Neural progenitor cell (in vitro differentiated cells): ENCODE measurements at regions not wholly inside any gene's neighbourhood (a gene's known extent, or its start where the extent isn't known, plus 50 kb on each side); places are given as distances from the start of the nearest gene placed in this dataset.

Experiments
- CTCF ChIP-seq: fragments of 200-600 bp; sonication (generic); IDR thresholded peaks from 2 replicates; pipeline ENCODE4 v1.5.1; 2017; ENCODE audit warnings: antibody characterized with exemption, mild to moderate bottlenecking
- EZH2 ChIP-seq: fragments of 200-600 bp; sonication (generic); IDR thresholded peaks from 2 replicates; pipeline ENCODE4 v1.6.1; 2017; ENCODE audit warnings: antibody characterized with exemption, mild to moderate bottlenecking, moderate library complexity
- EZH2phosphoT487 ChIP-seq: fragments of 200-600 bp; sonication (generic); IDR thresholded peaks from 2 replicates; pipeline ENCODE4 v1.6.1; 2017; ENCODE audit warnings: antibody characterized with exemption

GRCh38 chr12:65622056-65622455 is 202.2 kb upstream of the HMGA2 start:
- no peak for TF ChIP-seq EZH2
- no peak for TF ChIP-seq CTCF
- no peak for TF ChIP-seq EZH2phosphoT487
